ENCODE measurements at regions not wholly inside any gene's neighbourhood (a gene's known extent, or its start where the extent isn't known, plus 50 kb on each side); places are given as distances from the start of the nearest gene placed in this dataset.

DNA sequence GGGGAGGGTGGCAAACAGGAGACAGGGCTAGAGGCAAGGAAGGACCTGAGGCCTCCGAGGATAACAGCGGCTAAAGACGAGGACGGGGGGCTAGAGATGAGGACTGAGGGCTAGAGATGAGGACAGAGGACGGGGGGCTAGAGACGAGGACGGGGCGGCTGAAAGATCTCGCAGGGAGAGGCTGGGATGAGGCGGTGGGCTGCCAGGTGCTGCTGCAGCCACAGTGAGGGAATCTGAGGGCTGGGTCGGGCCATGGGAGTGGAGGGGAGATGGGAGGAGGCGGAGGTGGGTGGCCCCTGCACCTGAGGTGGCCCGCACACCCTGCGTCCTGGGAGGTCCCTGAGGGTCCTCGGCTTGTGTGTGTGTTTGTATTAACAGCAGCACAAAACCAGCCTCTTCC lies 350.2 kb upstream of the SALL3 start:
- Histone ChIP-seq H3K4me2 (ENCODE audit: control insufficient read depth, extremely low read depth, insufficient read depth, low read depth, low read length) (no peak overlapping the region), H3K9me3 (ENCODE audit: control insufficient read depth, low read depth, low read length) (peaks cover 25% of the 10 kb centered on the region), H3K4me1 (ENCODE audit: control insufficient read depth, extremely low read depth, insufficient read depth, low read length) (no peaks in the 10 kb centered on the region), H3K27ac (ENCODE audit: control insufficient read depth, insufficient read depth, low read length) (no peak overlapping the region), H3K27me3 (ENCODE audit: control insufficient read depth, extremely low read depth, insufficient read depth, low read length) (no peaks in the 10 kb centered on the region), H4K20me1 (ENCODE audit: control insufficient read depth, extremely low read depth, insufficient read depth, low read length) (no peaks in the 10 kb centered on the region), H2AFZ (ENCODE audit: control insufficient read depth, low read length) (no peak overlapping the region), H3K79me2 (ENCODE audit: control insufficient read depth, insufficient read depth, low read length) (no peaks in the 10 kb centered on the region), H3K36me3 (ENCODE audit: control insufficient read depth in 2 of 2, extremely low read depth in 1 of 2, insufficient read depth in 2 of 2, low read length in 2 of 2) (no peaks in the 10 kb centered on the region), H3K4me3 (ENCODE audit: control insufficient read depth in 2 of 3, extremely low read depth in 1 of 3, insufficient read depth in 2 of 3, low read depth in 1 of 3, low read length in 3 of 3) (no peak overlapping the region), H3K9me1 (ENCODE audit: control insufficient read depth, extremely low read depth, insufficient read depth, low read length) (no peaks in the 10 kb centered on the region), H3K9ac (ENCODE audit: control insufficient read depth, extremely low read depth, insufficient read depth, low read length) (no peak overlapping the region)
- FAIRE-seq, result no peak
- TF ChIP-seq, protein P1, sequence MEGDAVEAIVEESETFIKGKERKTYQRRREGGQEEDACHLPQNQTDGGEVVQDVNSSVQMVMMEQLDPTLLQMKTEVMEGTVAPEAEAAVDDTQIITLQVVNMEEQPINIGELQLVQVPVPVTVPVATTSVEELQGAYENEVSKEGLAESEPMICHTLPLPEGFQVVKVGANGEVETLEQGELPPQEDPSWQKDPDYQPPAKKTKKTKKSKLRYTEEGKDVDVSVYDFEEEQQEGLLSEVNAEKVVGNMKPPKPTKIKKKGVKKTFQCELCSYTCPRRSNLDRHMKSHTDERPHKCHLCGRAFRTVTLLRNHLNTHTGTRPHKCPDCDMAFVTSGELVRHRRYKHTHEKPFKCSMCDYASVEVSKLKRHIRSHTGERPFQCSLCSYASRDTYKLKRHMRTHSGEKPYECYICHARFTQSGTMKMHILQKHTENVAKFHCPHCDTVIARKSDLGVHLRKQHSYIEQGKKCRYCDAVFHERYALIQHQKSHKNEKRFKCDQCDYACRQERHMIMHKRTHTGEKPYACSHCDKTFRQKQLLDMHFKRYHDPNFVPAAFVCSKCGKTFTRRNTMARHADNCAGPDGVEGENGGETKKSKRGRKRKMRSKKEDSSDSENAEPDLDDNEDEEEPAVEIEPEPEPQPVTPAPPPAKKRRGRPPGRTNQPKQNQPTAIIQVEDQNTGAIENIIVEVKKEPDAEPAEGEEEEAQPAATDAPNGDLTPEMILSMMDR (optimal IDR thresholded peaks at IDR 0.05 in 1 of 3, IDR thresholded peaks at IDR 0.05 in 1 of 3, conservative IDR thresholded peaks at IDR 0.05 in 1 of 3; ENCODE audit: extremely low read depth in 1 of 3, insufficient read depth in 2 of 3, low read length in 3 of 3), result no peak
- TF ChIP-seq EZH2 (IDR thresholded peaks at IDR 0.05; ENCODE audit: low read length), result no peak
- DNase-seq (ENCODE audit: low read depth, low spot score), result no peak
- dilution Hi-C loops (cut with MboI; ENCODE audit: extremely low pct_ligation_motif_present, low sequenced_read_pairs), result no loop called here

DNA sequence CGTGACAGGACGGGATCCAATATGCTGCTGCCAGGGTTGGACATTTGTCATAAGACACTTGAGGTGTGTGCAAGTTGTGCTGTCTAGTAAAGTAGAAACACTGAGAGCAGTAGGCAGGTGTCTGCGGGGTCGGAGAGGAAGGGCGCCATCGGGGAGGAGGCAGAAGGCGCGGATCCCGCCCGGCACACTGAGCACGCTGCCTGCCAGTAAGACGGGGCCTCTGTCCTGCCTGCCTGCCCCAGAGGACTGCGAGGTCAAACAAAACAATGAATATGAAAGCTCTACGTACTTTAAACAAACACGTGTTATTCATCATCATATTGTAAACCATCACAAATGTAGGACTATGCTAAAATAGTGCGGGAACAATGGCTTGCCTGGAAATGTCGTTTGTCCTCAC lies 349.3 kb upstream of the SALL3 start:
- no peak overlapping the region for H3K4me3 ChIP-seq (ENCODE audit: control insufficient read depth in 2 of 3, extremely low read depth in 1 of 3, insufficient read depth in 2 of 3, low read depth in 1 of 3, low read length in 3 of 3)
- DNase-seq (ENCODE audit: low read depth, low spot score), result no peak
- H3K9me1 ChIP-seq (ENCODE audit: control insufficient read depth, extremely low read depth, insufficient read depth, low read length), result no peaks in the 10 kb centered on the region
- H3K9me3 ChIP-seq (ENCODE audit: control insufficient read depth, low read depth, low read length), result peaks cover 25% of the 10 kb centered on the region
- no peaks in the 10 kb centered on the region for H4K20me1 ChIP-seq (ENCODE audit: control insufficient read depth, extremely low read depth, insufficient read depth, low read length)
- H3K4me2 ChIP-seq (ENCODE audit: control insufficient read depth, extremely low read depth, insufficient read depth, low read depth, low read length), result no peak overlapping the region
- no peak for FAIRE-seq
- H3K36me3 ChIP-seq (ENCODE audit: control insufficient read depth in 2 of 2, extremely low read depth in 1 of 2, insufficient read depth in 2 of 2, low read length in 2 of 2), result no peaks in the 10 kb centered on the region
- dilution Hi-C loops (cut with MboI; ENCODE audit: extremely low pct_ligation_motif_present, low sequenced_read_pairs), result no loop called here
- no peak overlapping the region for H3K27ac ChIP-seq (ENCODE audit: control insufficient read depth, insufficient read depth, low read length)
- TF ChIP-seq, protein P1 (optimal IDR thresholded peaks at IDR 0.05 in 1 of 3, IDR thresholded peaks at IDR 0.05 in 1 of 3, conservative IDR thresholded peaks at IDR 0.05 in 1 of 3; ENCODE audit: extremely low read depth in 1 of 3, insufficient read depth in 2 of 3, low read length in 3 of 3), result no peak
- no peak for TF ChIP-seq EZH2 (IDR thresholded peaks at IDR 0.05; ENCODE audit: low read length)
- H2AFZ ChIP-seq (ENCODE audit: control insufficient read depth, low read length), result no peak overlapping the region
- H3K4me1 ChIP-seq (ENCODE audit: control insufficient read depth, extremely low read depth, insufficient read depth, low read length), result no peaks in the 10 kb centered on the region
- no peaks in the 10 kb centered on the region for H3K27me3 ChIP-seq (ENCODE audit: control insufficient read depth, extremely low read depth, insufficient read depth, low read length)
- H3K79me2 ChIP-seq (ENCODE audit: control insufficient read depth, insufficient read depth, low read length), result no peaks in the 10 kb centered on the region
- H3K9ac ChIP-seq (ENCODE audit: control insufficient read depth, extremely low read depth, insufficient read depth, low read length), result no peak overlapping the region

Data from keratinocyte (primary cell).